Endodermal cell (in vitro differentiated cells): ENCODE measurements at regions not wholly inside any gene's neighbourhood (a gene's known extent, or its start where the extent isn't known, plus 50 kb on each side); places are given as distances from the start of the nearest gene placed in this dataset.
"Not testable (repeated sequence)": the region's sequence is repeated elsewhere in the genome, so short reads cannot be mapped to it uniquely, and the experiment has no call there.

ENCODE experiments used
- DNase-seq: peaks from one replicate; pipeline ENCODE4 v3.0.0-alpha.2; 2017
- H3K27ac ChIP-seq: 2 replicates; pipeline ENCODE4 v1.5.1; 2013; ENCODE audit warnings: mild to moderate bottlenecking, low read depth, low read length, moderate library complexity
- H3K27me3 ChIP-seq: 2 replicates; pipeline ENCODE4 v1.6.1; 2013; ENCODE audit warnings: mild to moderate bottlenecking, low read length, moderate library complexity; ENCODE audit not compliant: insufficient read depth, control insufficient read depth, poor library complexity, severe bottlenecking
- H3K36me3 ChIP-seq: 2 replicates; pipeline ENCODE4 v1.7.0; 2013; ENCODE audit warnings: mild to moderate bottlenecking, low read length, moderate library complexity; ENCODE audit not compliant: control insufficient read depth, insufficient read depth
- H3K4me1 ChIP-seq: one replicate; pipeline ENCODE4 v1.7.0; 2013; ENCODE audit warnings: low read length; ENCODE audit not compliant: control insufficient read depth, insufficient read depth
- H3K4me3 ChIP-seq: 2 replicates; pipeline ENCODE4 v1.5.1; 2013; ENCODE audit warnings: mild to moderate bottlenecking, low read length, moderate library complexity
- H3K9ac ChIP-seq: 2 replicates; pipeline ENCODE4 v1.6.1; 2013; ENCODE audit warnings: mild to moderate bottlenecking, low read length, moderate library complexity; ENCODE audit not compliant: poor library complexity, severe bottlenecking; ENCODE audit errors: extremely low read depth
- H3K9me3 ChIP-seq: 2 replicates; pipeline ENCODE4 v1.6.1; 2013; ENCODE audit warnings: mild to moderate bottlenecking, low read length, moderate library complexity; ENCODE audit not compliant: control insufficient read depth
- H3K27ac Mint-ChIP-seq: 2 replicates; pipeline ENCODE4 v1.8.0; 2020; ENCODE audit warnings: mixed read lengths
- H3K27me3 Mint-ChIP-seq: 2 replicates; pipeline ENCODE4 v1.8.0; 2021; ENCODE audit warnings: mild to moderate bottlenecking, mixed read lengths; ENCODE audit not compliant: insufficient read depth
- H3K36me3 Mint-ChIP-seq: 2 replicates; pipeline ENCODE4 v1.8.0; 2020; ENCODE audit warnings: low read depth, mixed read lengths
- H3K4me1 Mint-ChIP-seq: 2 replicates; pipeline ENCODE4 v1.8.0; 2020; ENCODE audit warnings: mixed read lengths
- H3K4me3 Mint-ChIP-seq: 2 replicates; pipeline ENCODE4 v1.8.0; 2020; ENCODE audit warnings: mild to moderate bottlenecking, moderate library complexity, mixed read lengths
- H3K9me3 Mint-ChIP-seq: 2 replicates; pipeline ENCODE4 v1.8.0; 2020; ENCODE audit warnings: mild to moderate bottlenecking, mixed read lengths
- WGBS, 2 experiments: methylation state at CpG; one replicate each; pipeline versions ENCODE4 v1.1.5 to v1.1.7; 2013; ENCODE audit warnings: missing lambda C conversion rate in 2 of 2, mixed read lengths in 1 of 2; ENCODE audit not compliant: insufficient coverage in 1 of 2, insufficient read length in 1 of 2; 5-methylcytosine and 5-hydroxymethylcytosine counted together

DNA sequence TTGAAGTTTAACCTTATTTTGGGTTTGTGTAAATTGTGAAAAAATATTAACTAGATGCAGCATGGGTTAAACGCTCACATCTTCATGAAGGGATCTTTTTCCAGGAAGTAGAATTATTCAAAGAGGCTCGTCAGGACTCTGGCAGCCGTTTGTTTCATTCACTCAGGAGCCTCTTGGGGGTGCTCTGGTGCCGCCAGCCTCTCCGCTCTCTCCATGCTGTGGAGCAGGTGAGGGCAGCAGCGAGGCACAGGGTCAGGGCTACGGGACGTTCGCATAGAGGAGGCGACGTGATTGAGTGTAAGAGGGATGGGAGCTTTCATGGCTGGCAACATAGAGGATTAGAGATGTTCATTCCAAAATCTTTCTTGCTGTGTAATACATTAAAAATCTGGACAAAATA, 110.8 kb downstream of the GOLGA6L22 start:
- not testable (repeated sequence) for H3K4me1 Mint-ChIP-seq, H3K27me3 Mint-ChIP-seq, H3K9me3 Mint-ChIP-seq, H3K4me1 ChIP-seq, H3K4me3 ChIP-seq, H3K36me3 ChIP-seq, DNase-seq, H3K27ac Mint-ChIP-seq, H3K27me3 ChIP-seq, H3K27ac ChIP-seq, H3K9me3 ChIP-seq, H3K9ac ChIP-seq, H3K4me3 Mint-ChIP-seq, H3K36me3 Mint-ChIP-seq
- no CpG with 5 or more reads among the region's 11 CpGs for WGBS, 2 experiments

DNA sequence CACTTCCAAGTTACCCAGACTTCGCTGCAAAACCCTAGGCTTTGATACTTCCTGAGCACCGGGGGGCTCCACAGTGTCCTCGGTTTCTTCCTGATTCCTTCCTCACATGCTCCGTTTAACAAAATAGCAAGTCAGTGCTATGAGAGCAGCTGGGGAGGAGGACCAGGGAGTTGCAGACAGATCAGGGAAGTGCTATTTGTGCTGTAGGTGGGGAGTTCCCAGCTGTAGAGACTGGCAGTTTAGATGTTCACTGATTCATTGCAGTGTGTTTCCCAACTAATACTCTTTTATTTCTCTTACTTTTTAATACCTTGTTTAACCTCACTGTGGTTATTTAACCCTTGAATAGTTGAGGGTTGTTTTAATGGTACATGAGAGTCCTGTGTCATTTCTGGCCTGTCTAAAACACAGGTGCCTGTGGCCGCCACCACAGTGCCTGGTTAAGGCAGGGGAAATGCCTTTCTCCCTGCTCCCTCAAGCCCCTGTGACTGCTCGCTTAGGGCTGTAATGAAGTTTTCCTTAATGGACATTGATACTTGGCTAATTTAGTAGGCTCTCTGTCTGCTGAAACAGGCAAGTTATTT, 113.5 kb downstream of the GOLGA6L22 start:
- H3K9ac ChIP-seq, DNase-seq, H3K4me1 Mint-ChIP-seq, H3K9me3 Mint-ChIP-seq, H3K4me3 ChIP-seq, H3K27ac Mint-ChIP-seq, H3K4me3 Mint-ChIP-seq, H3K9me3 ChIP-seq, H3K4me1 ChIP-seq, H3K36me3 ChIP-seq, H3K36me3 Mint-ChIP-seq, H3K27me3 Mint-ChIP-seq, H3K27me3 ChIP-seq, H3K27ac ChIP-seq: not testable (repeated sequence)
- WGBS, 2 experiments = 60 to 89% methylated on average over 1 to 3 of the region's 6 CpGs

DNA sequence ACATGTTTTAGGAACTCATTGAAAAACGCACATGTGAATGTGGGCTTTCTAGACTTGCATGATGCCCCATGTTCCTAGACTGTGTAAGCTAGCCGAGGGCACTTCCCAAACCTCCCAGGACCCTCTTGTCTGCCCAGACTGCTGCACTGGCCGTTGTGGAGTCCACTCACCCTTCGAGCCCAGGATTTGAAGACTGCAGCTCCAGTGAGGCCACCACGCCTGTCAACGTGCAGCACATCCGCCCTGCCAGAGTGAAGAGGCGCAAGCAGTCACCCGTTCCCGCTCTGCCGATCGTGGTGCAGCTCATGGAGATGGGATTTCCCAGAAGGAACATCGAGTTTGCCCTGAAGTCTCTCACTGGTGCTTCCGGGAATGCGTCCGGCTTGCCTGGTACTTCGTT, 114.1 kb downstream of the GOLGA6L22 start:
- not testable (repeated sequence) for H3K4me3 ChIP-seq, H3K27me3 ChIP-seq, H3K36me3 ChIP-seq, H3K9ac ChIP-seq, H3K27me3 Mint-ChIP-seq, H3K27ac Mint-ChIP-seq, H3K9me3 Mint-ChIP-seq, H3K4me1 Mint-ChIP-seq, H3K4me3 Mint-ChIP-seq, H3K4me1 ChIP-seq, H3K9me3 ChIP-seq, H3K27ac ChIP-seq
- WGBS, 2 experiments = 88 to 95% methylated on average over 7 to 12 of the region's 17 CpGs
- peak; percentile 20 for DNase-seq
- peaks cover 11% of the 10 kb centered on the region for H3K36me3 Mint-ChIP-seq

DNA sequence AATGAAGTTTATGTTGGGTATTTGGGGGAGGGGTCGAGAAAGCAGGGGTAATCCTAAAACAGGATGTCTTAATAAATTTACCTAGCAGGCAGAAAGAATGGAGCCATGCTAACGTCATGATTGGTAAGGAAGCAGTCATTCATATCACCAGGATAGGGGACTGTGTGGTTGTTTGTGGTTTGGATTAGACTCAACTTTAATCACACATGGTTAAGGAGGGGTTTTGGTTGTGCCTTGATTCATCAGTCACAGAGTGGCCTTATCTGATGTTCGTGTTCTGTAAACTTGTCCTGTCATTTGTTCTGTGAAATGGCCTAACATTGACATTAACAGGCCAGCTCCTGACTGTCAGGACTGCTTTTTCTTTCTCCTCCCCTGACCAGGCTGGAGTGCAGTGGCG, 119.1 kb downstream of the GOLGA6L22 start:
- H3K36me3 Mint-ChIP-seq, H3K9me3 ChIP-seq, H3K27me3 ChIP-seq, H3K27ac Mint-ChIP-seq, H3K9me3 Mint-ChIP-seq, H3K36me3 ChIP-seq, H3K4me3 ChIP-seq, H3K4me1 ChIP-seq, H3K4me1 Mint-ChIP-seq, H3K27me3 Mint-ChIP-seq, H3K27ac ChIP-seq, H3K9ac ChIP-seq, DNase-seq, H3K4me3 Mint-ChIP-seq: not testable (repeated sequence)
- no CpG with 5 or more reads among the region's 4 CpGs for WGBS, 2 experiments

DNA sequence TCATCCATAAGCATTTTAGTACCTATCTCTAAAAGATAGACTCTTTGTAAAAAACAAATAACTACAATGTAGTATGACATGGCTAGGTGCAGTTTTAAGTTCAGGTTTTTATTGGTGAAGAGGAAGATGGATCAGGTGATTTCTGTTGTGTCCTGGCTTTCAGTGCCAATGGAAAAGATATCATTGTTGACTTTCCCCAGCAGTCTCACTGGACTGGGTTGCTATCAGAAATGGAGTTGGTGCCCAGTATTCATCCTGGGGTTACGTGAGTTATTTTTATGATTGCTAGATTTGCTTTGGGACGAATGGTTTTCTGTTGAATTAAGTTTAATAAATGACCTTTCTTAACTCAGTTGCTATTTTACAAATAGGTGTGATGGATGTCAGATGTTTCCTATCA, 120.5 kb downstream of the GOLGA6L22 start:
- not testable (repeated sequence) for H3K27me3 Mint-ChIP-seq, H3K27me3 ChIP-seq, H3K36me3 ChIP-seq, H3K27ac Mint-ChIP-seq, H3K4me1 Mint-ChIP-seq, H3K27ac ChIP-seq, H3K9ac ChIP-seq, H3K4me3 Mint-ChIP-seq, H3K4me1 ChIP-seq, H3K9me3 Mint-ChIP-seq, H3K9me3 ChIP-seq, H3K4me3 ChIP-seq, DNase-seq, H3K36me3 Mint-ChIP-seq
- WGBS, 2 experiments = no CpG with 5 or more reads among the region's 2 CpGs

DNA sequence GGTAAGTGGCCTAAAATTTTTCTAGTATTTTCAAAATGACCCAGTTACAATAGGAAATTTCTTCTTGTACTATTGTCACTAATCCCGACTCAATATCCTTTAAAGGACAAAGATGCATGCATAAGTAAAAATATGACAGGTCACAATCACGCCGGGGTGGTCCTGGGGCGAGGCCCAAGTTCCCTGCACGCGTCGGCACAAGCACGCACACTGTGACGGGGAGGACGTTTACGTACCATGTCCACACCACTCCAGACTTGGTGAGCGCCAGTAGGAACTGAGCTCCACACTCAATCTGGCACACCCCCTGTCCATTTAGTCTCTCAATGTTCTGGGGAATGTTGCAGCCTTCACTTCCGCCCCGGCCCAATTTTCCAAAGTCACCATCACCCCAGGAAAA, 128.7 kb downstream of the GOLGA6L22 start:
- not testable (repeated sequence) for H3K9me3 ChIP-seq, DNase-seq, H3K4me3 Mint-ChIP-seq, H3K4me1 ChIP-seq, H3K27ac Mint-ChIP-seq, H3K9me3 Mint-ChIP-seq, H3K4me3 ChIP-seq, H3K36me3 ChIP-seq, H3K27me3 Mint-ChIP-seq, H3K9ac ChIP-seq, H3K4me1 Mint-ChIP-seq, H3K27ac ChIP-seq, H3K36me3 Mint-ChIP-seq, H3K27me3 ChIP-seq
- WGBS, 2 experiments = 87% methylated on average over 3 of the region's 14 CpGs; no CpG with 5 or more reads in 1 of the 2 experiments

DNA sequence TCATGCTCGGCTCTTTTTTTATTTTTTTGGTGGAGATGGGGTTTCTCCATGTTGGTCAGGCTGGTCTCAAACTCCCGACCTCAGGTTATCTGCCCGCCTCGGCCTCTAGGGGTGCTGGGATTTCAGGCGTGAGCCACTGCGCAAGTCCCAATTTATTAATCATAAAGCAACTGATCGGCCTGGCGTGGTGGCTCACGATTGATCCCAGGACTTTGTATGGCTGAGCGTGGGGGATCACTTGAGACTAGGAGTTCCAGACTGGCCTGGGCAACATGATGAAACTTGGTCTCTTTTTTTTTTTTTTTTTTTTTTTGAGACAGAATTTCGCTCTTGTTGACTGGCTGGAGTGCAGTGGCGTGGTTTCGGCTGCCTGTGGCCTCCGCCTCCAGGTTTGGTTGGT, 139.8 kb downstream of the GOLGA6L22 start:
- not testable (repeated sequence) for H3K4me3 Mint-ChIP-seq, H3K27ac ChIP-seq, H3K9me3 Mint-ChIP-seq, H3K27me3 ChIP-seq, H3K4me1 ChIP-seq, H3K4me3 ChIP-seq, H3K27me3 Mint-ChIP-seq, H3K27ac Mint-ChIP-seq, H3K36me3 ChIP-seq, DNase-seq, H3K9ac ChIP-seq, H3K9me3 ChIP-seq, H3K4me1 Mint-ChIP-seq, H3K36me3 Mint-ChIP-seq
- WGBS, 2 experiments = 90 to 95% methylated on average over 4 to 8 of the region's 14 CpGs
